Uterus (tissue), 3 donors: ENCODE measurements at regions not wholly inside any gene's neighbourhood (a gene's known extent, or its start where the extent isn't known, plus 50 kb on each side); places are given as distances from the start of the nearest gene placed in this dataset.

Experiments
- DNase-seq, 2 donors: peaks; one replicate each; pipeline ENCODE4 v3.0.0-alpha.2; 2019 to 2020
- H3K27ac ChIP-seq, 2 donors: fragments of 200-600 bp; sonication (generic); 1 replicate in 1 of 2; 2 replicates in 1 of 2; pipeline ENCODE4 v1.5.1; 2016 to 2018
- H3K27me3 ChIP-seq, 2 donors: fragments of 200-600 bp; sonication (generic); one replicate each; pipeline ENCODE4 v1.5.1; 2018 to 2019; ENCODE audit warnings: control low read depth in 1 of 2
- H3K36me3 ChIP-seq, 2 donors: fragments of 200-600 bp; sonication (generic); one replicate each; pipeline ENCODE4 v1.5.1; 2019; ENCODE audit warnings: control low read depth in 1 of 2
- H3K4me1 ChIP-seq, 2 donors: fragments of 200-600 bp; sonication (generic); one replicate each; pipeline ENCODE4 v1.5.1; 2018 to 2019; ENCODE audit warnings: control low read depth in 1 of 2
- H3K4me3 ChIP-seq, 2 donors: fragments of 200-600 bp; sonication (generic); 1 replicate in 1 of 2; 2 replicates in 1 of 2; pipeline ENCODE4 v1.5.1; 2018 to 2019; ENCODE audit warnings: mild to moderate bottlenecking in 1 of 2
- H3K9me3 ChIP-seq, 2 donors: fragments of 200-600 bp; sonication (generic); one replicate each; pipeline ENCODE4 v1.5.1; 2019; ENCODE audit warnings: control low read depth in 1 of 2
- CTCF ChIP-seq, 4 experiments: fragments of 200-600 bp in 2 of 4; fragments of 450-650 bp in 2 of 4; sonication (generic) in 2 of 4; IDR thresholded peaks; one replicate each; pipeline ENCODE4 v1.5.1; 2016 to 2019; ENCODE audit warnings: antibody characterized with exemption in 4 of 4, mild to moderate bottlenecking in 2 of 4, moderate library complexity in 1 of 4
- POLR2A ChIP-seq, 2 donors: fragments of 450-650 bp; IDR thresholded peaks; one replicate each; pipeline ENCODE4 v1.6.1; 2016; ENCODE audit warnings: antibody characterized with exemption in 2 of 2, mild to moderate bottlenecking in 1 of 2, moderate library complexity in 1 of 2
- intact Hi-C: fragments of 100-400 bp; cut with DNase I; formaldehyde crosslinking; loops from one replicate; pipeline ENCODE4 v1.15.1; 2023; ENCODE audit warnings: low total_unique reads
- donor health status: DM: yes; HTN: yes; CAD: no.

- H3K9me3 ChIP-seq: no peaks in the 10 kb centered on the region
- intact Hi-C loops: no loop called here
- no peaks in the 10 kb centered on the region for H3K27me3 ChIP-seq
- H3K36me3 ChIP-seq: no peaks in the 10 kb centered on the region
- DNase-seq: peak in 1 of 2 donors; percentile 61
- TF ChIP-seq POLR2A (IDR thresholded peaks at IDR 0.05) (no peak), CTCF (IDR thresholded peaks at IDR 0.05) (no peak)
- peak overlapping the region; percentile 63 to 85 for H3K27ac ChIP-seq
- H3K4me3 ChIP-seq: no peak overlapping the region
- peaks cover 0 to 6% of the 10 kb centered on the region in 2 donors for H3K4me1 ChIP-seq
Measured at GRCh38 chr3:56974247-56974930, 86.1 kb upstream of the SPATA12 start.

- Histone ChIP-seq H3K27me3 (no peaks in the 10 kb centered on the region), H3K27ac (no peak overlapping the region), H3K36me3 (no peaks in the 10 kb centered on the region), H3K4me1 (peaks cover 0 to under 1% of the 10 kb centered on the region in 2 donors), H3K4me3 (no peak overlapping the region), H3K9me3 (no peaks in the 10 kb centered on the region)
- no peak for DNase-seq
- no peak for TF ChIP-seq CTCF (IDR thresholded peaks at IDR 0.05)
- intact Hi-C loops: no loop called here
Measured at GRCh38 chr3:56971816-56972215, 88.6 kb upstream of the SPATA12 start.

- H3K27me3 ChIP-seq: no peaks in the 10 kb centered on the region
- no peaks in the 10 kb centered on the region for H3K36me3 ChIP-seq
- no peak for TF ChIP-seq POLR2A (IDR thresholded peaks at IDR 0.05)
- no peak for TF ChIP-seq CTCF (IDR thresholded peaks at IDR 0.05)
- no peaks in the 10 kb centered on the region for H3K9me3 ChIP-seq
- no peaks in the 10 kb centered on the region for H3K4me1 ChIP-seq
- no peak for DNase-seq
- peak overlapping the region; percentile 55 to 75 for H3K27ac ChIP-seq
- no peak overlapping the region for H3K4me3 ChIP-seq
- intact Hi-C loops: no loop called here
Measured at GRCh38 chr3:56971261-56971660, 89.2 kb upstream of the SPATA12 start.

- peak in 1 of 2 donors; percentile 55 for DNase-seq
- Histone ChIP-seq H3K27ac (peak overlapping the region; percentile 55 to 75), H3K27me3 (no peaks in the 10 kb centered on the region)
Measured at GRCh38 chr3:56970461-56970879, 90.0 kb upstream of the SPATA12 start.

More at GRCh38 chr3:56970461-56970879, 90.0 kb upstream of the SPATA12 start:
- H3K4me1 ChIP-seq: no peaks in the 10 kb centered on the region
- intact Hi-C loops: no loop called here
- no peaks in the 10 kb centered on the region for H3K9me3 ChIP-seq
- no peak overlapping the region for H3K4me3 ChIP-seq
- TF ChIP-seq CTCF (IDR thresholded peaks at IDR 0.05): no peak
- TF ChIP-seq POLR2A (IDR thresholded peaks at IDR 0.05): no peak
- H3K36me3 ChIP-seq: no peaks in the 10 kb centered on the region
